ENCODE measurements at regions not wholly inside any gene's neighbourhood (a gene's known extent, or its start where the extent isn't known, plus 50 kb on each side); places are given as distances from the start of the nearest gene placed in this dataset.
A peak's percentile ranks its signal among the peaks of the same experiment; 100 is the strongest.

- TF ChIP-seq, protein P1, sequence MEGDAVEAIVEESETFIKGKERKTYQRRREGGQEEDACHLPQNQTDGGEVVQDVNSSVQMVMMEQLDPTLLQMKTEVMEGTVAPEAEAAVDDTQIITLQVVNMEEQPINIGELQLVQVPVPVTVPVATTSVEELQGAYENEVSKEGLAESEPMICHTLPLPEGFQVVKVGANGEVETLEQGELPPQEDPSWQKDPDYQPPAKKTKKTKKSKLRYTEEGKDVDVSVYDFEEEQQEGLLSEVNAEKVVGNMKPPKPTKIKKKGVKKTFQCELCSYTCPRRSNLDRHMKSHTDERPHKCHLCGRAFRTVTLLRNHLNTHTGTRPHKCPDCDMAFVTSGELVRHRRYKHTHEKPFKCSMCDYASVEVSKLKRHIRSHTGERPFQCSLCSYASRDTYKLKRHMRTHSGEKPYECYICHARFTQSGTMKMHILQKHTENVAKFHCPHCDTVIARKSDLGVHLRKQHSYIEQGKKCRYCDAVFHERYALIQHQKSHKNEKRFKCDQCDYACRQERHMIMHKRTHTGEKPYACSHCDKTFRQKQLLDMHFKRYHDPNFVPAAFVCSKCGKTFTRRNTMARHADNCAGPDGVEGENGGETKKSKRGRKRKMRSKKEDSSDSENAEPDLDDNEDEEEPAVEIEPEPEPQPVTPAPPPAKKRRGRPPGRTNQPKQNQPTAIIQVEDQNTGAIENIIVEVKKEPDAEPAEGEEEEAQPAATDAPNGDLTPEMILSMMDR (IDR thresholded peaks at IDR 0.05): no peak
- no peak for TF ChIP-seq POLR2A (IDR thresholded peaks at IDR 0.05)
- no peaks in the 10 kb centered on the region for H3K4me1 ChIP-seq
- H3K27me3 ChIP-seq: no peaks in the 10 kb centered on the region
- no peak overlapping the region for H3K4me3 ChIP-seq
- intact Hi-C loops (cut with DNase I; ENCODE audit: low total_unique reads): no loop called here
- DNase-seq: no peak
- H3K27ac ChIP-seq: no peak overlapping the region
- no peaks in the 10 kb centered on the region for H3K36me3 ChIP-seq
- H3K9me3 ChIP-seq: no peaks in the 10 kb centered on the region
Measured at GRCh38 chr18:61619783-61620182, 273.0 kb downstream of the RNF152 start.

DNA sequence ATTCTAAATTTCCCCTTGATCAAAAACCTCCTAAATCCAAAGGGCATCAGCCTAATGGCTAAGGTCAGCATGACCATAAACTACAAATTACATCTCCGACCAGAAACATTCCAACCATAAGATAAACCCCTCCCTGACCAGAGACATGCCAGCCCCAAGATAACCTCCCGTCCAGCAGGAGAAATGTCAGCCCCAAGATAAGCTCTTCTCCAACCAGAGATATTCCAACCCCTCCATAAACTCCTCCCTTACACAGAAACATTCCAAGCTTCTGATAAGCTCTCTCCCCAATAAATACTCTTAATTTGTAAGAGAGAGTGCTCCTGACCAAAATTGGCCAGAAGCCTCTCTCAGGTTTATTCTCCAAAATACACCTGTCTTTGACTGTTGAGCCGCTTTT, 274.0 kb downstream of the RNF152 start:
- intact Hi-C loops (cut with DNase I; ENCODE audit: low total_unique reads): no loop called here
- H3K27me3 ChIP-seq: no peaks in the 10 kb centered on the region
- no peaks in the 10 kb centered on the region for H3K36me3 ChIP-seq
- H3K4me1 ChIP-seq: no peaks in the 10 kb centered on the region
- TF ChIP-seq, protein P1 (IDR thresholded peaks at IDR 0.05): no peak
- TF ChIP-seq POLR2A (IDR thresholded peaks at IDR 0.05): no peak
- no peak overlapping the region for H3K27ac ChIP-seq
- no peaks in the 10 kb centered on the region for H3K9me3 ChIP-seq
- DNase-seq: no peak
- no peak overlapping the region for H3K4me3 ChIP-seq

DNA sequence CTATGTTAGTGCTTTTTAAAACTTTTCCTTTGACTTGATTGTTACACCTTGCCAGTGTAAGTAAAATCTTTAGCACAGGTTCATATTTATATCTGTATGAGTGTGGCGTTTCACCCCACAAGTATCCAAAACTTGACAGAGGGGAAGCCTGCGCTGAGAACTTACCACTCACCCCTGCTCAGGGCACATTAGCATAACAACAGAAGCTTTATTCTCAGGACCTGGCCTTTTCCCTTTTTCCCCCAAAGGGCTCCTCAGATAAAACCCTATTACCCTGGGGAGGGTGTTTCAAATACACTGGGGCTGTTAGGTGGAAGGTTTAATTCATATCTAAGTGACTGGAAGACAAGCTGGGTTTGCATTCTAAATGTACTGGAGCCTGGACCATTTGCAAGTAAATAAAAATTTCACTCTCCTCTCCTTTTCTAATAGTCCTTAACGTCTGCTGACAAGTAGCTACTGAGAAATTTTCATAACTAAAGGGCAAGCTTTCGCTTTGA, 276.6 kb downstream of the RNF152 start:
- no peak for DNase-seq
- no peak overlapping the region for H3K4me3 ChIP-seq
- no peaks in the 10 kb centered on the region for H3K27me3 ChIP-seq
- no peaks in the 10 kb centered on the region for H3K9me3 ChIP-seq
- intact Hi-C loops (cut with DNase I; ENCODE audit: low total_unique reads): no loop called here
- H3K36me3 ChIP-seq: no peaks in the 10 kb centered on the region
- no peak overlapping the region for H3K27ac ChIP-seq
- TF ChIP-seq POLR2A (IDR thresholded peaks at IDR 0.05): no peak
- TF ChIP-seq, protein P1 (IDR thresholded peaks at IDR 0.05): no peak
- H3K4me1 ChIP-seq: no peaks in the 10 kb centered on the region

- Histone ChIP-seq H3K4me3 (no peak overlapping the region), H3K27ac (no peak overlapping the region), H3K27me3 (no peaks in the 10 kb centered on the region), H3K36me3 (no peaks in the 10 kb centered on the region), H3K4me1 (no peaks in the 10 kb centered on the region), H3K9me3 (no peaks in the 10 kb centered on the region)
- intact Hi-C loops (cut with DNase I; ENCODE audit: low total_unique reads): no loop called here
- no peak for DNase-seq
- no peak for TF ChIP-seq POLR2A (IDR thresholded peaks at IDR 0.05)
- TF ChIP-seq, protein P1 (IDR thresholded peaks at IDR 0.05): no peak
Measured at GRCh38 chr18:61612517-61612916, 279.3 kb downstream of the CDH20 start.

DNA sequence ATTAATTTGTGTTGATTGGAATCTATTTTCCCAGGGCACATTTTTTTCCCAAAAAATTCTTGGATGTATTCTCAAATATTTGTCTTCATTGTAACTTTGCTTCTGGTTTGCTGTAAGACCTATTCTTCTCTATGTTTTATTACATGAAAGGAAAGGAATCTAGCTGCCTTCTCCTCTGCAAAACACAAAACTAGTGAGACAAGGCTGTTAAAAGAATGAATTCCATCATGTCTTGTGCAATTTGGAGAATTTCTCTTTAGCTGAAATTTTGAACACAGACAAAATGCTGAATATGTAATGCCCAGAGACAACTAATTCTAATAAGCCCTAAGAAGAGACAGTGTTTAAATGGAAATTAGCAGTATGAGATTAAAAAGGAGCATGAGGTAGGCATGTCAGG, 275.9 kb downstream of the CDH20 start:
- Histone ChIP-seq H3K27ac (peak overlapping the region in 1 of 2 donors; percentile 58), H3K9me3 (no peaks in the 10 kb centered on the region), H3K27me3 (no peaks in the 10 kb centered on the region), H3K36me3 (no peaks in the 10 kb centered on the region), H3K4me1 (no peaks in the 10 kb centered on the region), H3K4me3 (no peak overlapping the region)
- no peak for TF ChIP-seq POLR2A (IDR thresholded peaks at IDR 0.05)
- TF ChIP-seq, protein P1 (IDR thresholded peaks at IDR 0.05): no peak
- intact Hi-C loops (cut with DNase I; ENCODE audit: low total_unique reads): no loop called here
- no peak for DNase-seq

Data from uterus (tissue), 3 donors.